GM18873 (cell line): ENCODE measurements at regions not wholly inside any gene's neighbourhood (a gene's known extent, or its start where the extent isn't known, plus 50 kb on each side); places are given as distances from the start of the nearest gene placed in this dataset.

Source experiments
- ATAC-seq: cut with Tn5 transposase; IDR thresholded peaks from one replicate; pipeline ENCODE4 v1.9.1; 2021; ENCODE audit warnings: mild to moderate bottlenecking, moderate library complexity, moderate number of reproducible peaks; ENCODE audit not compliant: unreplicated experiment, low FRiP score

DNA sequence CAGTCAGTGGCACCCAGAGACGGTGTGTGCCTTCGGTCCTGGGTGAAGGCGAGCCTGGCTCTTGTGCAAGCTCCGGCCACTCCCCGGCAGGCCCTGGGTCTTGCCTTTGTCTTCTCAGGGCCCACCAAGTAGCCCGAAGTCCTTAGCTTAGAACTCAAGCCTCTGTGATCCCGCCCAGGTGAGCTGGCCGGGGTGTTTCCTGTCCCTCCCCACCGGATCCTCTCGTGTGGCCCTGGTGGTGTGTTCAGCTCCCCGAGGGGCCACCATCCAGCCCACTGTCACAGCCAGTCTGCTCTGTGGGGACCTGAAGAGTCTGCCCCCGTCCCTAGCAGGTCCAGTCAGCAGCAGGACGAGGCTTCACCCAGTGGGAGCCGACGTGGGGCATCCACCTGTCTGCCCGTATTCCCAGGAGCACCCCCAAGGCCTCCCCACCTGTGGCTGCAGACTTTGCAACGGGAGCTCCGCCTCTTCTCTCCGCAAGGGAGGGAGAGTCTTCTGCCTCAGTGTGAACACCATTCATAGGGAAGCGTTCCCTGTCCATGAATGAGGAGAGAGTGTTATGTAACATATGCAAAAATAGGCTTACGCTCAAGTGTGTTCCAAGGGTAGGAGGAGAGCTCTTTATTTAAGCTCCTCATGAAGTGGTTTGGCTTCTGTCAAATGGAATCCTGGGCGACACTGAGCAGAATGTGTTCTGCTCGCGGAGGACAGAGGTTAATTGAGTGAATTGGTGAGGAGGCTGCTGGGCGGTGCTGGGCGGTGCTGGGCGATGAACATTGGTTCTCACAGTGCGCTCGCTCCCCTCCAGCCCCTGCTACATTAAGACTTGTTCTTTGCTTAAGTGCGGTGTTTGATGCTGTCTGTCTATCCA, 108.9 kb downstream of the CRYAA start:
- no peak for ATAC-seq

DNA sequence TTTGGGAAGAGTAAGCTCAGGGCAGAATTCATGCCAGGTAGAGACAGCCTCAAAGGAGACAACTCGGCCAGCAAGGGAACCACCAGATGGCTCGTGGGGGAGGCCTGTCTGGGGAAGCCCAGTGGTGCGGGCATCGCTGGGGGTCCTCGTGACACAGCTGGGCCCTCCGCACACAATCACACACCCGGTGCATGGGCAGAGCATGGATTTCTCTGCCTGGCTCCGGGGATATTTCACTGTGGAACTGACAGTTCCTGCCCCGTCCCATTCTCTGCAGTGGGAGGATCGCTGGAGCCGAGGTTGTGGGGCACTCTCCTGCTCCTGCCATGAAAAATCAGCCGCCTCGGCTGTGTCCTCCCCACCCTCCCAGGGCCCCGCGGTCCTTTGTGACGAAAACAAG, 108.0 kb downstream of the CRYAA start:
- ATAC-seq, result no peak

DNA sequence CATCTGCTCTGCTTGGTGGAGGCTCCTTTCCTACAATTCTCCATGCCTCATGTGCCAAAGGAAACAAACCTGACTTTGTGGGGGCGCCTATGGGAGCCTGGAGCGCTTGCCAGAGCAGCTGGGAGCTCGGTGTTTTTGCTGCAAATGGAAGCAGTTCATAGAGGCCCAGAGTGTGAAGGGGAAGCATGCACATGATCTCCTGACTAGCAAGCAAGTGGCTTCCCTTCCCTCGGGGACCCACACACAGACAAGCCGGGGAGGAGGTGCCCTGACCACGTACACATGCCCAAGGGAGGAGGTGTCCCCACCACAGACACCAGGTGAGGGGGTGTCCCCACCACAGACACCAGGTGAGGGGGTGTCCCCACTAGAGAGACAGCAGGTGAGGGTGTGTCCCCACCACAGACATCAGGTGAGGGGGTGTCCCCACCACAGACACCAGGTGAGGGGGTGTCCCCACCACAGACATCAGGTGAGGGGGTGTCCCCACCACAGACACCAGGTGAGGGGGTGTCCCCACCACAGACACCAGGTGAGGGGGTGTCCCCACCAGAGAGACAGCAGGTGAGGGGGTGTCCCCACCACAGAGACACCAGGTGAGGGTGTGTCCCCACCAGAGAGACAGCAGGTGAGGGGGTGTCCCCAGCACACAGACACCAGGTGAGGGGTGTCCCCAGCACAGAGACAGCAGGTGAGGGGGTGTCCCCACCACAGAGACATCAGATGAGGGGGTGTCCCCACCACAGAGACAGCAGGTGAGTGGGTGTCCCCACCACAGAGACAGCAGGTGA, 106.8 kb downstream of the CRYAA start:
- ATAC-seq, result no peak

DNA sequence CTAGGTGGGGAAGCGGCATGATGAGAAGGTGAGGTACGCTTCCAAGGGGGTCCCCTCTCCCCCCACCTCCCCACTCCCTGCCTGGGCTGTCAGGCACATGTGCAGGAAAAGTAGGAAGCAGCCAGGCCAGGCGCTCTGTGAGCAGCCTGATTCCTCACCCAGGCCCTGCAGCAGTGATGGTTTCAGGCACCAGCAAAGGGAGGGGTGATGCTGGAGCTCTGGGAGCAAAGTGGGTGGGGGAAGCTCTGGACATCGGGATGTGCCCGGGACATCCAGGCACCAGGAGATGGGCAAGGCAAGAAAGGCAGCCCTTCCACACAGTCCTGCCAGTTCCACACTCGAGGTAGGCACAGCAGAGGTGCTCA, 106.1 kb downstream of the CRYAA start:
- ATAC-seq, result no peak

DNA sequence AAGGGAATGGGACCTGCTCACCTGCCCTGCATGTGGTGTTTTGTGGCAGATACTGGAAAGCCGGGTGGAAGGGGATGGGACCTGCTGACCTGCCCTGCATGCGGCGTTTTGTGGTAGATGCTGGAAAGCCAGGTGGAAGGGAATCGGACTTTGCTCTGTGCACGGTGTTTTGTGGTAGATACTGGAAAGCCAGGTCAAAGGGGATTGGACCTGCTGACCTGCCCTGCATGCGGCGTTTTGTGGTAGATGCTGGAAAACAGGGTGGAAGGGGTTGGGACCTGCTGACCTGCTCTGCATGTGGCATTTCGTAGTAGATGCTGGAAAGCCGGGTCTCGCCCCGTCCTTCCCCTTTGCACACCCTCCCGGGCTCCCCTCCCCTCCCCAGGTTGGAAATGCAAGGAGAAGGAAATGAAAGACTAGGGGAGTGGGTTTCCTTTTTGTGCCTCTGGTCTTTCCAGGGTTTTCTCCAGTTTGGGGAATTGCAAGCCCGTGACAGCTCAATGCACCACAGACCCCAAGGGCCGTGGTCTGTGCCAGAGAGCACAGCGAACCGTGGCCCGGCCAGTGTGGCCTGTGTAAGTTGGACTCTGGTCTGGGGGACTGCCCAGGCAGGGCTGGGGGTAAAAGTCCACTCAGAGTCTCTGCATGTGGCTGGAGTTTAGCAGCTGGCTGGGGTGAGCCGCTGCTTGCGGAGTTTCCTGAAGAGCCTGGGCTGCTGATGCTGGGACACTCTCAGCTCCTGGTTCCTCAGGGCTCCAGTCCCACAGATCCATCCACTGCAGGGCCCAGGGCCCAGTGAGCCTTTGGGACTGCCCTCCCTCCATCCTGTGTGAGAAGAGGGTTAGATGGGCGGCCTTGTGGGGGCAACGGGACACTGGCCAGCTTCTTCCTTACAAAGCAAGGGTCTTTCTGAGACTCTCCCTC, 105.5 kb downstream of the CRYAA start:
- no peak for ATAC-seq

DNA sequence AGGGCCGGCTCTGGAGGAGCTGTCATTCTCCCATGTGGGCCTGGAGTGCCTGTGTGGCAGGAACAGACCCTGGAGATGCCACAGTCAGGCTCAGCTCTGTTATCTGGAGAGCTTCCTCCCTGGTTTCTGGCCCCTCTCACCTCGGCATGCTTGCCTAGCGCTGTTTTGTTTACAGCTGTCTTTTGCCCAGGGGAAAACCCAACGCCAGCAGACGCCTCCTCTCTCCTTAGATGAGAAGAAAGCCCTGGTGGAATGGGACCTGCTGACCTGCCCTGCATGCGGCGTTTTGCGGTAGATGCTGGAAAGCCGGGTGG, 104.9 kb downstream of the CRYAA start:
- no peak for ATAC-seq

DNA sequence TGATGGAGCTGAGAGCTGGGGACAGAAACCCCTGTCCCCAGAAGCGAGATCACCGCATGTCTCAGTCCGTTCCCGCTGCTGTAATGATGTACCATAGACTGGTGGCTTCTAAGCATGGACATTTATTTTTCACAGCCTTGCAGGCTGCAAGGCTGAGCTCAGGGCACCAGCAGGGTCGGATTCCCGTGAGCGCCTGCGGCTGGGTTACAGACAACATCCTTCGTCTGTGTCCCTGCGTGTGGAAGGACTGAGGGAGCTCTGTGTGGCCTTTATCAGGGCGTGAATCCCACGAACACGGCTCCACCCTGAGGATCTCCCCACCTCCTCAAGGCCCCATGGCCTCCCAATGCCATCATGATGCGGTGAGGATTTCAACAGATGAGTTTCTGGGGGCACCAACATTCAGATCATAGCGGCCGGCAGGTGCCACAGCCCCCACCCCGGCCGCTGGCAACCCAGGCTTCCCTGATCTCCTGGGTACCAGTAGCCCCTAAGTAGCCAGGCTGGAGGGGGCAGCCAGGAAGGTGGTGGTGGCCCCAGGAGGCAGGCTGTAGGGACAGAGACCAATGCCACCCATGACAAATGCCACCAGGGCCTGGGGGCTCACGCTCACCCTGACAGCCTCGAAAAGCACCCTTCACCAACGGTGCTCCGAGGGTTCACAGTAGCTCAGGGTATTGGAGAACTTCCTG, 104.4 kb downstream of the CRYAA start:
- ATAC-seq, result no peak

DNA sequence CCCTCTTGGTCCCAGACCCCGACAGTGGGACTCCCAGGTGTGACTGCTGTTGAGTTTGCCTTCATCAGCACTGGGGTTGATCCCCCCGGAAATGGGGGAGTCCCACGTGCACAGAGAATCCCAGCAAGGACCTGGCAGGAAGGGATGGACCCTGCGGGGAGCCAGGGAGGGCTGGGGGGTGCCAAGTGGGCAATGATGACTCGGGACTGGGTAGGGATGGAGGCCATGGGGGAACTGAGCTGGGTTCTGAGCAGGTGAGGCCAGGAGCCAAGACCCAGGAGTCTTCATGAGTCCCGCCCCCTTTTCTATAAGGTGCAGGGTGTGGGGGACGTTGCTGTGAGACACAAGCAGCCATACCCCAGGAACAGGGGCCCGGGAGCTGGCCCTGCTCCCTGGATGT, 103.8 kb downstream of the CRYAA start:
- no peak for ATAC-seq

DNA sequence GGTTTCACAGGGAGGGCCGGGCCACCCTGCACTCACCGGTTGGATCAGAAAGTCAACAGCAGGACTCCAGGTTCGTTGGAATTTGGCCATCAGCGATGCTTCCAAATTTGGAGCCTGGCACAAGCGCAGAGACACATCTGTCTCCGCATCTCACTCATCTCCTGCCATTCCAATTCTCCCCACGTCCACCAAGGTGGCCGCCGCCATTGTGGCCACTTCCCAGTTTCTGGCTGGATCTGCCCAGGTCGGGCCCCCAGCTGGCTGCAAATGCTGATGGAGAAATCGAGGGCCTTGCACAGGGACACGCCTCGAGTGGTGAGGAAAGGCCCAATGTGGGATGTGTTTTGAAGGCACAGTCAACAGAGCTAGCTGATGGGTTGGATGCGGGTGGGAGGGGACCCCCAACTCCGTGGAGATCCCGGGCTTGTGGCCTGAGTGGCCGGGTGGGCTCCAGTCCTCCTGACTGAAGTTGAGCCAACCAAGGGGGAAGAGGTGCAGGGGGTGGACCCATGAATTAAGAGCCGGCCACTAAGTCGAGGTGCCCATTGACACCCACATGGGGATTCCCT, 102.7 kb downstream of the CRYAA start:
- ATAC-seq, result no peak

DNA sequence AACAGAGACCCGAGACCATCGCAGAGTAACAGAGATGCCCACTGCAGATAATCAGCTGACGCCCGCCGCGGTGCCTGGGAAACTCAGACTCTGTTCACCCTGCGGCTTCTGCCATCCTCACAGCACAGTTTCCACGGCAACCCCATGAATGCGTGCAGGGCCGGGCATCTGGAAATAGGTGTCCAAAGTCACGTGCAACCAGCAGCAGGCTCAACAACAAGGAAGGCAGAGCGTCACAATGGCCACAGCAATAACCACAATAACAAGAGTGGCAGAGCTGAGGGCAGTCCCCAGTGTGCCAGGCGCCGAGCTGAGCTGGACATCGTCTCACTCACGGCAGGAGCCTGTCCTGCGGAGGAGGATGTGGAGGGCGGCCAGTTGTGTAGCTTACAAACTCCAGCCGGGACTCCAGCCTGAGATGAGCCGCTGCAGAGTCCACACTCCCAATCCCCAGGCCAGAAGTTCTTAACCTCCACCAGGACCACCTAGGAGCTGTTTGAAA, 102.0 kb downstream of the CRYAA start:
- no peak for ATAC-seq

DNA sequence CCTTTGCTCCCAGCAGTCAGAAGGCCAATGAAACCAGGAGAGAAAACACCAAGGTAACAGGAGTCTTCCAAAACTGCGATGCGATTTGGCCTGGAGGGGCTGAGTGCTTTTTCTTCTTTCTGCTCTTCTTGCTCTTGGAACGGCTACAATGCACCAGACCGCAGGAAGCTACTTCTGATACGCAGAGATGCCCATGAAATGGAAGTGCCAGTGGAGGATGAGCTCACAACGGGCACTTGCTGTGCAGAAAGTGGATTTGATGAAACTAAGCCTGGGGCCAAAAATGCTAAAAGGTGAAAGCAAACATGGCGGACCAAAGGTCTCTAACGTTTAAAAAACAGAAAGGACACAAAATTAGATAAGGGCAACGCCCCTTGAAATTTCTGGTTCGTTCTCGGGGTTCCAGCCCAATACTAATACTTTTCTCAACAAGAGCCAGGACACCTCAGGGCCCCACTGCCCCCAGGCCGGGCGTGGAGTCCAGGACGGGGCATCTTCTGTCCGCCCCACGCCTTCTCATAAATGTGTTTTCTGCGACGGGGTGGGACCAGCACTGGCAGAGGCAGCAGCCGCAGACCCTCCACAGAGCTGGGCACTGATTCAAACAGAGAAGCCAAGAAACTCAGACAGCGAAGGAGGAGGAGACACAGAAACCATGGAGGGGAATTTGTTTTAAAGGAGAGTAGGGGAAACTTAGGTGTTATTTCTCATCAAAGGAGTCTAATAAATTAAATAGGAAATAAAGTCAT, 101.3 kb downstream of the CRYAA start:
- ATAC-seq, result no peak

DNA sequence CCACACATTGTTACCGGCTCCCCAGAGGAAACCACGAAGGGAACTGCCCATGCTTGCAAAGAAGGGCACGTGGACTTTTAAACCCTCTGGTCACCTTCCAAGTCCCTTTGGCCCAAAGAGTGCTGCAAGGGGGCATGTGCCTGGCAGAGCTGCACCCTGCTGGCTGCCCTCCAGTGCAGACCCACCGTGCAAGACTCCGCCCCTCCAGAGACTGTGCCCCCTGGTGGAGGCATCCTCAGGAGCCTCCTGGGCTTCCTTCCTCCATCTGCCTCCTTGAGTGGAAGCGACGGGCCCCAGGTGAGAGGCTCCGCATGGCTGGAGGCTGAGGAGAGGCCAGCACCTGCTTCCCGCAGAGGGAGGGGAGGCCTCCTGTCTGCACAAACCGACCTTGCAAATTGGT, 100.6 kb downstream of the CRYAA start:
- no peak for ATAC-seq

DNA sequence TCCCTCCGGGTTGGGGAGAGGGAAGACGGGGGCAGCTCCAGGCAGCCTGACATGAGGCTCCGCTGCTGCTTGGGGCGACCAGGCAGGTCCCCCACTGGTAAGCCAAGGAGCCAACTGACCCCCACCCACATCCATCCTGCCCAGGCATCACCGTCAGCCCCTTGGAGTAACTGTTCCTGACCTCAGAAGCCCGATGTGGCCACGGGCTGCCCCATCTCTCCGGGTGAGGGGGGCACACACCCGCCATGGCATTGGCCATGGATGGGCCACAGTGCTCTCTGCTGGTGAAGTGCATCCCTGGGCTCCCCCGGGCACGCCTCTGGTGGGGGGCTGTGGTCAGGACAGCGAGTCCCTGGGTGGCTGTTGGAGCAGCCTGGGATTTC, 100.0 kb downstream of the CRYAA start:
- ATAC-seq, result no peak

DNA sequence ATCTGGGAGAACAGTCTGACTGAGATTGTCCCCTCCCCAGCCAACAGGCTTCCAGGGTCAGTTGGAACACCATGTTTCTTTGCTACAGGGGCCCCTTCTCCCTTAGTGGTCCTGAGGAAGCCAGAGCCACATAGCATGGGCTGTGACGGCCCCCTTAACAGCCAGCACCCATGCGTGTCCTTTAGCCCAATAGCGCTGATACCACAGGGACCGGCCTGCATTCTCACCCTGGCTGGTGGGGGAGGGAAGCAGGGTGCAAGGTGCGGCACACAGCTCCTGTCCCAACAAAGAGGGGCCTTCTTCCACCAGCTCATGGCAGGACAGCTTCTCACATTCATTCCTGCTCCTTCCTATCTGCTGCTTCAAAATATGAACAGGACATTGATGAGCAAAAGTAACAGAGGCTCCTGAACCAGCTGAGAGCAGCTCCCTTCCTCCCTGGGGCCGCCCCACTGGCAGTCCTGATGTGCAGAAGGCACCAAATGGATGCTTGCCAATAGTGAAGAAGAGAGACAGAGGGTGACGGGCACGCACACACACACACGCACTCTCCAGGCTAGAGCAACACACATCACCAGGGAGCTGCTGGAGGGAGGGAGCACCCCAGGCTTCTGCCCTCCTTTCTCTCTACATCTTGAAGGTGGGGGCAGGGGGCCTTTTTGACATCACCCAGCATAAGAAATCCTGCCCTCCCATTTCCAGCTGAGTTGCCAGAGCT, 99.4 kb downstream of the CRYAA start:
- ATAC-seq, result no peak

DNA sequence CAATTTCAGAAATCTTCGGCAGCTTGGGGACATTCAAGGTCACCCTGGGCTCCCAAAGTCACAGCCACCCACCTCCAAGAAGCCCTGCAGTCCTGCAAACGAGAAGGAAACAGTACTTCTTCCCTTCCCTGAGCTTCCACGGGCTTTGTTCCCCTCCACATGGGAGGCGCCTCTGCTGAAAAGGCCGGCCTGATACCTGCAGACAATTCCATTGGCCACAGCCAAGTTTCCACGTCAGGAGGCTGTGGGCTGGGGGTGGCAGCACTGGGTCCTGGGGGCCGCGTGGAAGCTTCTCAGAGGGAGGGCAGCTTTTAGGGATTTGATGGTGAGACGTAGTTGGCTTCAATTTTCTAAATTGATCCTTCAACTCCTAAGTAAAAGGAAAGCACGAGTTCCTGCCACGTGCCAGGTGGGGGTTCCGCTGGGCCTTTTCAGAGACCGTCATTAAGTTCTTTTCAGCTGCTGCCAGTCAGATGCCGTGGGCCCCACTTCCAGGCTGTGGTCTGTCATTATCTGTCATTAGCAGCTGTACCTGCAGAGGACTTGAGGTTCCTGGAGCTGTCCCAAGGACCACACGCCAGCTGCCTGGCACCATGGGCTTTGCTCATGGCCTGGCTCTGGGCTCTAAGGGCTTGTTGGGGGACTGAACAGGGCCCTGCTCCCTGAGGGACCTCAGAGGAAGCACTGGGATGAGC, 98.7 kb downstream of the CRYAA start:
- ATAC-seq, result no peak

DNA sequence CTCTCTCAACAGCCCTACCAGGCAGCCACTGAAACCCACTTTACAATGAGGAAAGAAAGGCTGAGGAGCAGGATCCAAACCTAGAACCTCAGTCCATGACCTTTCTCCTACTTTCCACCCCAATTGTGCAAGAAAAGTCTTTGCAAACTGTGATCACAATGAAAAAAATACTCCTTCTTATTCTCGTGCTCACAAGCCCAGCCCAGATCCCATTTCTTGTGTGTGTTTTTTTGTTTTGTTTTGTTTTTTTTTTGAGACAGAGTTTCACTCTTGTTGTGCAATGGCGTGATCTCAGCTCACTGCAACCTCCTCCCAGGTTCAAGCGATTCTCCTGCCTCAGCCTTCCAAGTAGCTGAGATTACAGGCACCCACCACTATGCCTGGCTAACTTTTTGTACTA, 97.7 kb downstream of the CRYAA start:
- no peak for ATAC-seq

DNA sequence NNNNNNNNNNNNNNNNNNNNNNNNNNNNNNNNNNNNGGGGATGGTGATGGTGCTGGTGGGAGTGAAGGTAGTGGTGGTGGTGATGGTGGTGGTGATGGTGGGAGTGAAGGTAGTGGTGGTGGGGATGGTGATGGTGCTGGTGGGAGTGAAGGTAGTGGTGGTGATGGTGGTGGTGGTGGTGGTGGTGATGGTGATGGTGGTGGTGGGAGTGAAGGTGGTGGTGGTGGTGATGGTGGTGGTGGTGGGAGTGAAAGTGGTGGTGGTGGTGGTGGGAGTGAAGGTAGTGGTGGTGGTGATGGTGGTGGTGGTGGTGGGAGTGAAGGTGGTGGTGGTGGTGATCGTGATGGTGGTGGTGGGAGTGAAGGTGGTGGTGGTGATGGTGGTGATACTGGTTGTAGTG, 93.6 kb downstream of the CRYAA start:
- ATAC-seq, result no peak
